OCI-LY3 (cell line): ENCODE measurements at regions not wholly inside any gene's neighbourhood (a gene's known extent, or its start where the extent isn't known, plus 50 kb on each side); places are given as distances from the start of the nearest gene placed in this dataset.
A peak's percentile ranks its signal among the peaks of the same experiment; 100 is the strongest.

Experiments
- CTCF ChIP-seq: fragments of 200-600, 300-600 bp; sonication (generic); IDR thresholded peaks from 2 replicates; pipeline ENCODE4 v1.5.1; 2014; ENCODE audit warnings: antibody characterized with exemption, low read length, low read depth
- EZH2phosphoT487 ChIP-seq: fragments of 200-600 bp; shearing (Covaris generic); IDR thresholded peaks from 2 replicates; pipeline ENCODE4 v1.6.1; 2018; ENCODE audit warnings: antibody characterized with exemption, mixed run types, low read depth

GRCh38 chr10:117710181-117710798, 167.7 kb downstream of the EMX2 start:
- TF ChIP-seq CTCF (peak; percentile 14; the same call in 1 of the 2 replicates), EZH2phosphoT487 (no peak)
